Hematopoietic multipotent progenitor cell (in vitro differentiated cells): ENCODE measurements at regions not wholly inside any gene's neighbourhood (a gene's known extent, or its start where the extent isn't known, plus 50 kb on each side); places are given as distances from the start of the nearest gene placed in this dataset.

Experiments used
- DNase-seq, 3 donors: peaks; one replicate each; pipeline ENCODE4 v3.0.0-alpha.2; 2011 to 2015; ENCODE audit warnings: low read depth in 2 of 3, low spot score in 2 of 3

DNA sequence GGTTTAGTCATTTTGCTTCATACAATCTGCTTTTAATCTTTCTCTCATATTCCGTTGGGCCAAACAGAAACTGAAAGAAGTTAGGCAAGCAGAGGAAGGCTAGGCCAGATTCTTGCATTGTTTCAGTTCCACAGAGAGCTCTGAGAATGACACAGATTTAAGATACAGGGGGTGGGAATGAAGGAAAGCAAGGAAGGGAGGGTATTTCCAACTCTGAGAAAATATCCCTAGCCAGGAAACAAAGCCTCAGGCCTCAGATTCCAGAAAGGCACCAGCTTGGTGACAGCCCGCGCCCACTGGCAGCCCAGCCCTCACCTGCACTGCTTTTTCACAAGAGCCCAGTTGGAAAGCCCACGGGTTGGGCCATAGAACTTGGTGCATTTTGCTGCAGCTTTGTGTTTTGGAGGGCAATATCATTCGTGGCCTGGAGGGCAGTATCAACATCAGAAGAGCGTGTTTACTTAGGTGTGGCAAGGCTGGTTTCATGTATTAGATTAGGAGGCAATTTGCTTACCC lies 63.5 kb downstream of the ENC1 start:
- DNase-seq: peak in 2 of 3 donors; percentile 27 to 67

DNA sequence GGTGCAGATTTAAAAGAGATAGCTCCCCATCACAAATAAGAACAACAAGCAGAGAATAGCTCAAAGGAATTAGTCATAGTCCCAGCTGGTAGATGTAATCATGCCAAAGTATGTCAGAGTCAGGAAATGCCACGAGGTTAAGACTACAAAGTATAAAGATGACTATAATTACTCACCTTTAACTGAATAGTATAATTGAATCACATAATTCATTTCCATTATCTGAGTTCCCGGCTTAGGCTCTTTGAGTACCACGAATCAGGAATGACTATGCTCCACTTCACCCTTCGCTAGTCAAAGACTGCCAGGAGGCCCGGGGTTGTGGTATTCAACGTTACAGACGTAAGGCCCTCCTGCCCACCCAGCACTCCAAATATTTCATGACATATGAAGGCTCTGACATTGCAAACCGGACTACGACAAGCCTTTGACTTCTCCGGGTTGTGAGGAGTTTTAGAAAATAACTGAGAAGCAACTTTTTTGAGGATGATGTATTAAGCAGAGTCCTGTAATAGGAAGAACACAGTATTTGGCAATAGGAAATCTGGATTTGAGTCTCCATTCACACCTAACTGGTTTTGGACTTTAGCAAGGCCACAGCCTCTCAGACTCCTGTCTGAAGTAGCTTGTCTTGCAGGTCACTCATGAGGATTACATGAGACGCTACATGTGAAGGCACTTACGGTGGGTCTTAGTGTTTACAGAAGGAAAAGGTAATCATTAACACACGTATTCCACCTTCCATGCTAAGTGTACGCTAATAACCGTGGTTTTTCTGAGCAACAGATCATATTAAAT lies 64.6 kb downstream of the ENC1 start:
- DNase-seq: peak in 2 of 3 donors; percentile 6 to 29

DNA sequence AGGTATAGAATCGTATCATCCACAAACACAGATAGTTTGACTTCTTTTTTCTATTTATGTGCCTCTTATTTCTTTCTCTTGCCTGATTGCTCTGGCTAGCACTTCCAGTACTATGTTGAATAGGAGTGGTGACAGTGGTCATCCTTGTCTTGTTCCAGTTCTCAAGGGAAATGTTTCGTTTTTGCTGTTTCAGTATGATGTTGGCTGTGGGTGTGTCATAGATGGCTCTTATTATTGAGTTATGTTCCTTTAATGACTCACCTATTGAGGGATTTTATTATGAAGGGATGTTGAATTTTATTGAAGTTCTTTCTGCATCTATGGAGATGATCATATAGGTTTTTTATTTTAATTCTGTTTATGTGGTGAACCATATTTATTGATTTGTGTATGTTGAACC lies 70.3 kb downstream of the ENC1 start:
- DNase-seq: no peak

DNA sequence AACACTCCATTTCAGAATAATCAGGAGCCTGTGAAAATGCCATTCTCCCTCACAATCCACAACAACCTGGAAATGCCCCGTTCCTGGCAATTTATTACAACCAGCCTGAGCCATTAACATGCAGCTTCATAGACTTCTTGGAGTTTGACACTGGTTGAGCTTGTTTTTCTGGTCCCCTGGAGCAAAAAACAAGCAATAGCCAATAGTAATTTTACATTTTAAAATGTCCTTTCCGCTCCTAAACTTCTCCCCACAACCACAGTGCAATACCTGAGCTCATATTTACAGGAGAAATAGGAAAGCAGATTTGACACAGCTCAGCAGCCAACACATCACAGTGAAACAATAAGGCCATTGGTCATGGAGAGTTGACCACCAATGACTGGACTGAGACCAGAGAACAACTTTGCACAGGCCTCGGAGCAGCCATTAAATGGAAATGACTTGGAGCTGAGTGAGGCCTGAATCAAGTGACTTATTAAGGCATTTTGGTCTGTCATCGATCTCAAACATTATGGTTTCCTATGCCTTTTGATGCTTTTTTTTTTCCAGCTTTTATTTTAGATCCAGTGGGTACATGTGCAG lies 73.0 kb downstream of the ENC1 start:
- no peak for DNase-seq

DNA sequence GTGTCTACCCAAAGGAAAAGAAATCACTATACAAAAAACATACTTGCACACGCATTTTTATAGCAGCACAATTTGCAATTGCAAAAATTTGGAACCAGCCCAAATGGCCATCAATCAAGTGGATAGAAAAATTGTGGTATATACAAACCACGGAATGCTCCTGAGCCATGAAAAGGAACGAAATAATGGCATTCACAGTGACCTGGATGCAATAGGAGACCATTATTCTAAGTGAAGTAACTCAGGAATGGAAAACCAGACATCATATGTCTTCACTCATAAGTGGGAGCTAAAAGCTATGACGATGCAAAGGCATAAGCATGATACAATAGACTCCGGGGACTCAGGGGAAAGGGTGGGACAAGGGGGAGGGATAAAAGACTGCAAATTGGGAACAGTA lies 78.4 kb downstream of the ENC1 start:
- no peak for DNase-seq

DNA sequence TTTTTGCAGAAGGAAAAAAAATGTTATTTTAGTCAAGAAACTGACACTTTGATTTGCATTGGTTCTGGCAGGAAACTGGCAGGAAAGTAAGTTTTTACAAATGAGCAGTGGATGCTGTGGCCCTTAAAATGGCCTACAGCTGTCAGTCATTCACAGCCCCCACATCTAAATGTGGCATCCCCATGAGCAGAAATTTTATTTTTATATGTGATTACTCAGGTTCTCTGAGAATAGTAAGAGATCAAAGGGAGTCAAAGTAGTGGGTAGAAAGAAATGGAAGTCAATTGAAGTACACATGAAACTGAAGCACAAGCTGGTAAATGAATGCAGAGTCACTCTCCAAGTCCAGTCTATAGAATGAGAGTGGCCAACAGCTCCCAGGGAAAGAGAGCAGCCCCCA lies 80.3 kb downstream of the ENC1 start:
- no peak for DNase-seq

DNA sequence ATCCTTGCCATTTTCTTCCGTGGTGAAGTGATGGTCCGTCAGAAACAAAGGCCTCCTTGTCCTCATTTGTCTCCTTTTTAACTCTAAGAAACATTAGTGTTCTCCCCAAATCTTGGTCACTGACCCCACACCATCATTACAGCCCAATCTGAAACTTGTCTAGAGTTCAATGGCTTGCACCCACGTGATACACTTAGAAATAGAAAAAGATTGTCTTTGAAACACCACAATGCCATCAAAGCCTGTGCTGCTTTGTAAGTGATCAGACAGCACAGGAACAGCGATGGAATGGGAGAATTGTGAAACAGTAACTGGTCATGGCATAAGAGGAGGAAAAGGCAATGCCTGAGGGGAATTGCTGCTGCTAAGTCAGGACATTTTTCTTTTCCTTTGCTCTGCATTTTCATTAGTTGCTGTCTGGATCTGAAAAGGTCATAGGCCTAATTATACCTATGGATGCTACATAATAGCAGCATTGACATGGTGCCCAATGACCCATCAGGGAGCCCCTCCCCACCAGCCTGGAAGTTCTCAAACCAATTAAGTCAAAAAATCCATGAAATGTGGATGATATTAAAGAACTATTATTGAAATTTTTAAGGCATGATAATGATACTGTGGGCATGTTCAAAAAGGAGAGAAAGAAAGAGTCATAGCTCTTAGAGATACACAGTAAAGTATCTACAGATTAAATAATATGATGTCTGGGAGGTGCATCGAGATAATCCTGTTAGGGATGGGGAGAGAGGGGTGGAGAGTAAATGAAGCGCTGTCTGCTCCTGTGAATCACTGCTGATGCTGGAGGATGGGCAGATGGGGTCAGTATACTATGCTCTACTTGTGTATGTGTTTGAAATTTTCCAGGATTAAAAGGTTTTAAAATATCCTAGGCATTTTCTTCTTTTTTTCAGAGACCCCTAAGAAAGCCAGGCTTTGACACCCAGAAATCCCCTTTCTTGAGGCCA lies 83.6 kb downstream of the ENC1 start:
- no peak for DNase-seq

DNA sequence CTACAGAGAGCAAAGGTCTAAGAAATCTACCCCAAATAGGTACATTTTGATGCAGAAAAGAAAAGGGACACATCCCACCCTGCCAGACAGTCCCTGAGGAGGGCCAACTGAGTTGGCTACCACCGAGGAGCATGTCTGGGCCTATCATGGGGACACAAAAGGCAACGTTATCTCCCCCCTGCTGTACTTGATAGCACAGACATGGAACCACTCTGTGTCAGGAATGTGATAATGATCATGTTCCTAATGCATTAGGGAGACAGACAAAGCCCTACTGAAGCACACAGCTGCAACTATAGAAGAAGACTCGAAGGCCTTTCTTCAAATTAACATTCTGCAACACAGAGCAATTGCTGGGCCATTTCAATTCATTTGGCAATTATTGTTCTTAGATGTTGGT lies 84.5 kb downstream of the ENC1 start:
- no peak for DNase-seq

DNA sequence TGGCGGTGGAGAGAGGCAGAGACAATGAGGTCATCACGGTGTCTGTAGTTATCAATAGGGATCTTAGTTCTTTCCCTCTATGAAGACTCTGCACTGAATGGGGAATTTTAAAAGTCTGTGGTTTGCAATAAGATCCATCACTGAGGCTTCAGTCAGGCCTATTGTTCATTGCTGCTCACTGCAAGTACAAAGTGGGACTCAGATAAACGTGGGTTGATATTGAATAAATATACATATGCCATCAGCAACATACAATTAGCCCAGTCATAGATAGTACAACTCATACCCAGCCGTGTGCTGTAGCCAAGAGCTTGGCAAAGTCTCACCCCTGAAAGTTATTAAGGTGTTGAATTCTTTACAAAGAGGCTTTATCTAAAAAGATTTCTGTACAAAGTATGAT lies 88.4 kb downstream of the ENC1 start:
- no peak for DNase-seq

DNA sequence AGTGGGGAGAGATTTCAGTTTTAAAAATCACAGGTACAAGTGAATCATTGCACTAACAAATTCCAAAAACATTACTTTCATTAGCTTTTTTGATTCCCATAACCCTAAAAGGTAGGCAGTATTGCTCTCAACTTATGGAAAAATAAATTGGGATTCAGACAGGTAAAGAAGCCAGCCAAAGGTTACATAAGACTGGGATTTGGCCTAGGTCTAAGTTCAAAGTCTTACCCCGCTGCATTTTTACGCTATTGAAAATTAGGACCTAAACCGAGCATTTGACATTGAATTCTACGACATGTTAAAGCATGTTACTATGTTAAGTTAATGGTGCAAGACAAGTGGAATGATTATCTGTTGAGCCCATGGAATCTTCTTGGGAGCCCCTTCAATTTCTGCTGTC lies 89.6 kb downstream of the ENC1 start:
- no peak for DNase-seq

DNA sequence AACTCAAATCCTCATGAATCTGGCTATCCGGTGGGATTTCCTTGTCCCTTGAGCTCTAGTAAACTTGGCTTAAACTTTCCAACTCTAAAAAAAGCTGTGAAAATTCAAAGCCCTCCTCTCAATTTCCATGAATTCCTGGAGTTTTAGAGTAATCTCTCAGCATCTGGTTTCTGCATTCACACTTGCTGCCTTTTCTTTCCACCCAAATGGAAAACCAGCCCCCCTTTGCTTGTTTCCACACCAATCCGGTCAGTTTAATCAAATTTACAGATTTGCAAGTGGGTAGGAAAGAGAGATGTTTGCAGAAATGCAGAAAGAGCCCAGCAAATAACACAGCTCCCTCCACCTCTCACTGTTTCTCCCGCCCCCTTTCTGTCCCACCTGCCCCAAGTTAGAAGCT lies 91.1 kb downstream of the ENC1 start:
- no peak for DNase-seq

DNA sequence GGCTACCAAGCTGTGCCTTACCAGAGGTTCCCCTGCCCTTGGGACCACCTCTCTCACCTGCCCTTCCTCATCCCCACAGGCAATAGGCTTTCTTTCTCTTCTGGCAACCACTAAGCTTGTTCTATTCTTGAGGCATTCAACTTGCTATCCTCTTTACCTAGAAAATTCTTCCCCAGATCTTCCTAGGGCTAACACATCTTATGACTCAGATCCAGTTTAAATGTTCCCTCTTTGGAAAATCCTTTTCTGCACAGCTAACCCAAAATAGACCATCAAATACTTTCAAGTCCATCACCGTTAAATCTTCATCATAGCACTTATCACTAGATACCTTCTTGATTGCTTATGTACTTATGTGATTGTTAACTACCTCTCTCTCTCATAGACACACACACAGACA lies 93.7 kb downstream of the ENC1 start:
- DNase-seq: no peak

DNA sequence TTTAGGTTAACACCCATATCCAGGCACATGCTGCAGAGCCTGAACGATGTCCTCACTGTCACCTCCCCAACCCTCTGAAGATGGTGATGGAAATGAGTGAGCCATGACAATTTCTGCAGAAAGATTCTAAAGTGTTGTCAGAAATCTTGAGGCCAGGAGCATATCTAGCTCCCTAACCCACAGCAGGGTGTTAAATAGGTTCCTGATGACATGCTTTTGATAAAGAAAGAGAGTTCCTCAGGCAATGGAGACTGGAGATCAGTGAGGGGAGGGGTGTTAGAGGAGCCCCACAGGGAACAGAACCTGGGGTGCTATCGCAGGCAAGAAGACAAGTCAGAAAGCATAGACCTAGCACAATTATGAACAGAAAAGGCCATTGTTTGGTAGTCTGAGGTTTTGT lies 95.7 kb downstream of the ENC1 start:
- DNase-seq: no peak

DNA sequence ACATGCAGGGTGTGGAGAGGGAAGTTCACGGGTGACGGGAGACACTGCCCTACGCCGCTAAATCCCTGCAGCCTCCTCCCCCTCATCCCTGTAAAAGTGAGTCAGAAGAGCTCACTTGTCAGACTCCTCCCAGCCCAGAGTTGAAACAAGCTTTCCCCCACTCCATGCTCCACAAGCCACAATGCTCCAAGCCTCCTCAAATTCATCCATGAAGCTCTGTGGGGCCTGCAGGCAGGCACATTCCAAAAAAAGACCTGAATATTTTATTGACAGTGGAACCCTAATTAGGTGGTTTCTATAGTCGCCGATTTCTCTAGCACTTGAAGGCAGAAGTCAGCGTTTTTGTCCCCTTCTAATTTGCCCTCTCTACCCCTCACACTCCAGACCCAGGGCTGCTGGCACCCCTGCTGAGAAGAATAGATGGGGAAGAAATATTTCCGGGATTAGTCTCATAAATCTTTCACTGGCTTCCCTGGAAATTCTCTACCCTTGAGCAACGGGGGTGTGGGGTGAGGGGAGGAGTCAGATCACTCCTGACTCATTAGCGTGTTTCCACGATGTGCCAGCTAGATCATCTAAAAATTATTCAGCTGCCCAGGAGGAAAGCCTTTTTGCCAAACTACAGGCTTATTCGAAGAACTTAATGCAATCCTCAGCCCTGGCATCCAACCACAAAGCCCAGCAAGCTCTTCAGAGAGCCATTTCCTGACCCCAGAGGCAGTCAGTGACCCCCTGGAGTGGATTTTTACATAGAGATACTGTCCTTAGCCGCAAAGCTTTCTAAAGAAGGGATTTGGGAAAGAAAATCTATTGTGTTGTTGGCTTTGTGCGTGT lies 97.1 kb downstream of the ENC1 start:
- DNase-seq: no peak

DNA sequence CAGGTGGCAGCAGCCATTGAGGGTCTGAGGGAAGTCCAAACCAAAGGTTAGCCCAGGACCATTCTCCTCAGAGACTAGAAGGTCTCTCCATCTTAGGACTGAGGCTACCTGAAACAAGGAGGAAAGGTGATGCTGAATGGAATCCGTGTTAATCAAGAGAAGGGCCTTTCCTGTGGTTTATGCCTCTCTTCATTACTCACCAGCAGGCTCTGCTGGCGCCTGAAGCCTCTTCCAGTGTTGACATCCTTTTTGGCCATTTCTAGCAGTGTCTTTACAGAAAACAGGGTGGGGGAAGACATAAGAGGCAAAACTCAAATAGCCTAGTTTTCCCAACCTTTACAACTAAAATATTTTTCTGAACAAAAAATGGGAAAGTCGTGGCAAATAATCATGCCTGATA lies 98.0 kb downstream of the ENC1 start:
- DNase-seq: no peak

DNA sequence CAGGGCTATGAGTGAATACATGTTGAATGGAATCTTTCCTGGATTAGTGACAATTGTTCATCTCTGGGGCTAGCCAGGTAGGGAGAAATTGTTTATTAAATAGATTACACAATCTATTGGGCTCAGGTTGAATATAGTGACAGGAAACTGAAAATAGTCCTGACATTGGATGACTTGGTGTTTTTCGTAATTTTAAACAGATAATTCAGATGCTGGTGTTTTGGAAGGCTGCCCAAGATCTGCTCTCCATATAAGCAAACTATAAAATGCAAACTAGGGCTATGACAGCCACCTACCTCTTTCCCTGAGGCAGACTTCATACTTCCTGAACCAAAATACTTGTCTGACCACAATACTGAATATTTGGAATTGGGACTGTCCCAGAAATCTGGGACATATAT lies 99.1 kb downstream of the ENC1 start:
- no peak for DNase-seq

DNA sequence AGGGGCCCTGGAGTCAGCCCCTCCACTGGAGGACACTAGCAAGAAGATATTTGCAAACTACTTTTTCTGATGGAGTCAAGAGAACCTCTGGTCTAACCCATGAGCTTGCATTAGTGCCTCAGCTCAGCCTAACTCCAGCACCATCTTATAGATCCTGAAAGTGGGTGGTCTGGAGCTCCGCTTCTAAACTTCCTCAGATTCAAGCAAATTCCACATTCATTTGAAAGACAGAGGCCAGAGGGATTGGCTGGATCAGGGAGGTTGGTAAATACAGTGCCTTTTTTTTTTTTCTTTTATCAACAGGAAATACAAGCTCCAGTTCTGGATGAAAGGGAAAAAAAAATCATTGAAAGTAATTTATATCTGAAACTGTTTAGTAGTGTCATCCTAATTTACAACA lies 99.9 kb downstream of the ENC1 start:
- DNase-seq: no peak

DNA sequence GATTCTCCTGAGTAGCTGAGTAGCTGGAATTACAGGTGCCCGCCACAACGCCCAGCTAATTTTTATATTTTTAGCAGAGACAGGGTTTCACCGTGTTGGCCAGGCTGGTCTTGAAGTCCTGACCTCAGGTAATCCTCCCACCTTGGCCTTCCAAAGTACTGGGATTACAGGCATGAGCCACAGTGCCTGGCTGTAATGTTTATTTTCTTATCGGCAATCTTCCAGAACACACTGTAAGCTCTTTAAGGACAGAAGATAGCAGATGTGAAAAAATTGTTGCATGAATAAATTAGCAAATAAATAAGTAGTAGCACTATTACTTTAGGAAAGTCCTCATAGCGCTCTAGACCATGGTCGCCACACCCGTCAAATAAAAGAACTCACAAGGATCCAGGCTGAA lies 100.5 kb downstream of the ENC1 start:
- no peak for DNase-seq

DNA sequence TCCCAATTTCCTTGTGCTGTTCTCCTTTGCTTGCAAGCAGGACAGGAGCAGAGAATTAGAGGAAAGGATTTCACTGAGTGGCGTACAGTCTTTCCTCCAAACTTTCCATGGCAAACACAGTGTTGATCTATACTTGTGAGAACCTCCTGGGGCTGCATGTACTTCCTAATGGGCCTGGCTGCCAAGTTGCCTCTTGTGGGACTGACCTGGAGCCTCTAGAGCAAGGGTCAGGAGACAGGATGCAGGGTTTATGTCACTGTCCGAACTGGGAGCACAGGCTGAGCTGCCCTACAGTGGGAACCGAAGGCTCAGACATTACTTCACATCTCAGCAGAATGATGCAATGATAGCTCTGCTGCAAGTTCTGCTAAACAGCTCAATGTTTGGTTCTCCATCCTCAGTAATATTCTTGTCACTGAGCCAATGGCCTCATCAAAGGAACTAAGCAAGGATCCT lies 102.3 kb downstream of the ENC1 start:
- no peak for DNase-seq

DNA sequence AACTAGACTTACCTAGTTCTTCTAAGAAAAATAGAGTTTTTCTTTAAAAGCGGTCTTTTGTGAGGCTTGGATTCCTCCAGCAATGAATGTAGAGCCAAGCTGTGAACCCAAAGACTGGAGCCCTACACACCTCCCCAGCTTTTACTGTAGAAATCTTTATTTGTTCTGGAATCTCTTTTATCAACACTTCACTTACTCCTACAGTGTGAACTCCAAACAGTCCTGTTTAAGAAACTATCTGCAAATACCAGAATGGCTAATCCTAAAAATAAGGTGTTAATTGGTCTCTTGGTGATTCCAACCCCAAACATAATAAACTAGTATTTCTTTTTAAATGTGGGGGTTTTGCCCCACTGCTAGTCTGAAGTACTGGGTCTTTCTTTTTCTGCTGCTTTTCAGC lies 103.9 kb downstream of the ENC1 start:
- no peak for DNase-seq
